WTC11 (cell line): ENCODE measurements at regions not wholly inside any gene's neighbourhood (a gene's known extent, or its start where the extent isn't known, plus 50 kb on each side); places are given as distances from the start of the nearest gene placed in this dataset.

Experiments used
- ATAC-seq: fragments of 200-7000 bp; cut with Tn5 transposase; 2 replicates; pipeline ENCODE4 v1.10.0; 2021; ENCODE audit warnings: mild to moderate bottlenecking, moderate library complexity
- CTCF ChIA-PET: fragments of 300-600 bp; sonication (Branson Sonifier 250); formaldehyde crosslinking; loops from one replicate; lab custom pipeline; 2021; ENCODE audit warnings: antibody characterized with exemption; lab: Charles Lee
- POLR2A ChIA-PET: fragments of 350-600 bp; sonication (Branson Sonifier 250); formaldehyde crosslinking; loops from one replicate; lab custom pipeline; 2021; ENCODE audit warnings: antibody characterized with exemption; lab: Charles Lee
- DNase-seq: peaks from one replicate; pipeline ENCODE4 v3.0.0; 2021; ENCODE audit warnings: low spot score
- H3K27ac Mint-ChIP-seq: 2 replicates; pipeline ENCODE4 v1.8.0; 2021; ENCODE audit warnings: mixed read lengths
- H3K27me3 Mint-ChIP-seq: 2 replicates; pipeline ENCODE4 v1.8.0; 2021; ENCODE audit warnings: low read depth, mild to moderate bottlenecking, moderate library complexity, mixed read lengths
- H3K36me3 Mint-ChIP-seq: 2 replicates; pipeline ENCODE4 v1.8.0; 2021; ENCODE audit warnings: mixed read lengths
- H3K4me1 Mint-ChIP-seq: 2 replicates; pipeline ENCODE4 v1.8.0; 2022; ENCODE audit warnings: mixed read lengths
- H3K4me3 Mint-ChIP-seq: 2 replicates; pipeline ENCODE4 v1.8.0; 2021; ENCODE audit warnings: mild to moderate bottlenecking, moderate library complexity, mixed read lengths
- H3K9me3 Mint-ChIP-seq: 2 replicates; pipeline ENCODE4 v1.8.0; 2021; ENCODE audit warnings: mixed read lengths
- CBFB ChIP-seq: sonication (generic); formaldehyde crosslinking; IDR thresholded peaks from 2 replicates; pipeline ENCODE4 v1.8.1; 2022; ENCODE audit warnings: mild to moderate bottlenecking, low read depth, missing genetic modification reagents
- CTCF ChIP-seq: fragments of 200-600 bp; IDR thresholded peaks from 2 replicates; pipeline ENCODE4 v1.8.0; 2022; ENCODE audit warnings: antibody characterized with exemption
- ESRRA ChIP-seq: sonication (generic); formaldehyde crosslinking; IDR thresholded peaks from 2 replicates; pipeline ENCODE4 v1.8.1; 2022; ENCODE audit warnings: mild to moderate bottlenecking, missing genetic modification reagents, borderline replicate concordance
- FOXK1 ChIP-seq: sonication (generic); formaldehyde crosslinking; IDR thresholded peaks from 2 replicates; pipeline ENCODE4 v1.8.0; 2022; ENCODE audit warnings: mild to moderate bottlenecking, moderate library complexity, missing genetic modification reagents
- FOXP1 ChIP-seq: sonication (generic); formaldehyde crosslinking; IDR thresholded peaks from 2 replicates; pipeline ENCODE4 v1.8.0; 2022; ENCODE audit warnings: missing genetic modification reagents, mild to moderate bottlenecking, moderate library complexity, borderline replicate concordance
- GABPB1 ChIP-seq: sonication (generic); formaldehyde crosslinking; IDR thresholded peaks from 2 replicates; pipeline ENCODE4 v1.8.1; 2023; ENCODE audit warnings: mild to moderate bottlenecking, missing genetic modification reagents
- IRF2 ChIP-seq: sonication (generic); formaldehyde crosslinking; IDR thresholded peaks from 2 replicates; pipeline ENCODE4 v1.8.0; 2022; ENCODE audit warnings: low read depth, missing genetic modification reagents, borderline replicate concordance
- MXD4 ChIP-seq: fragments of 250-450 bp; sonication (Bioruptor Pico); IDR thresholded peaks from 2 replicates; pipeline ENCODE4 v1.8.0; 2021; ENCODE audit warnings: mild to moderate bottlenecking, moderate library complexity, borderline replicate concordance
- NFATC4 ChIP-seq: fragments of 250-450 bp; sonication (Bioruptor Pico); IDR thresholded peaks from 2 replicates; pipeline ENCODE4 v1.9.0; 2021; ENCODE audit warnings: mild to moderate bottlenecking
- RORB ChIP-seq: fragments of 250-450 bp; sonication (Bioruptor Pico); IDR thresholded peaks from 2 replicates; pipeline ENCODE4 v1.9.0; 2021; ENCODE audit warnings: mild to moderate bottlenecking
- TEAD4 ChIP-seq: sonication (generic); formaldehyde crosslinking; IDR thresholded peaks from 2 replicates; pipeline ENCODE4 v1.8.0; 2022; ENCODE audit warnings: mild to moderate bottlenecking, missing genetic modification reagents
- ZBTB43 ChIP-seq: sonication (generic); formaldehyde crosslinking; IDR thresholded peaks from 2 replicates; pipeline ENCODE4 v1.8.1; 2023; ENCODE audit warnings: mild to moderate bottlenecking, missing genetic modification reagents
- ZNF121 ChIP-seq: sonication (generic); formaldehyde crosslinking; IDR thresholded peaks from 2 replicates; pipeline ENCODE4 v1.8.0; 2023; ENCODE audit warnings: missing genetic modification reagents
- ZNF232 ChIP-seq: sonication (generic); formaldehyde crosslinking; IDR thresholded peaks from 2 replicates; pipeline ENCODE4 v1.8.0; 2022; ENCODE audit warnings: mild to moderate bottlenecking, missing genetic modification reagents
- ZNF281 ChIP-seq: sonication (generic); formaldehyde crosslinking; IDR thresholded peaks from 2 replicates; pipeline ENCODE4 v1.8.0; 2023; ENCODE audit warnings: mild to moderate bottlenecking, missing genetic modification reagents
- ZNF317 ChIP-seq: sonication (generic); formaldehyde crosslinking; IDR thresholded peaks from 2 replicates; pipeline ENCODE4 v1.8.1; 2023; ENCODE audit warnings: low read depth, mild to moderate bottlenecking, moderate library complexity, missing genetic modification reagents, borderline replicate concordance
- ZNF396 ChIP-seq: fragments of 250-450 bp; sonication (Bioruptor Pico); IDR thresholded peaks from 2 replicates; pipeline ENCODE4 v1.8.0; 2021; ENCODE audit warnings: mild to moderate bottlenecking, moderate library complexity, borderline replicate concordance
- TF ChIP-seq, protein P1 (sequence below): sonication (generic); formaldehyde crosslinking; IDR thresholded peaks from 2 replicates; pipeline ENCODE4 v1.8.1; 2022; ENCODE audit warnings: missing genetic modification reagents, borderline replicate concordance
- TF ChIP-seq, protein P2 (sequence below): sonication (generic); formaldehyde crosslinking; IDR thresholded peaks from 2 replicates; pipeline ENCODE4 v1.8.0; 2022; ENCODE audit warnings: mild to moderate bottlenecking, missing genetic modification reagents
- TF ChIP-seq, protein P3 (sequence below): sonication (generic); formaldehyde crosslinking; IDR thresholded peaks from 2 replicates; pipeline ENCODE4 v1.8.1; 2022; ENCODE audit warnings: mild to moderate bottlenecking, missing genetic modification reagents, moderate library complexity, borderline replicate concordance
- TF ChIP-seq, protein P4 (sequence below): sonication (generic); formaldehyde crosslinking; IDR thresholded peaks from 2 replicates; pipeline ENCODE4 v1.8.0; 2022; ENCODE audit warnings: mild to moderate bottlenecking, missing genetic modification reagents

DNA sequence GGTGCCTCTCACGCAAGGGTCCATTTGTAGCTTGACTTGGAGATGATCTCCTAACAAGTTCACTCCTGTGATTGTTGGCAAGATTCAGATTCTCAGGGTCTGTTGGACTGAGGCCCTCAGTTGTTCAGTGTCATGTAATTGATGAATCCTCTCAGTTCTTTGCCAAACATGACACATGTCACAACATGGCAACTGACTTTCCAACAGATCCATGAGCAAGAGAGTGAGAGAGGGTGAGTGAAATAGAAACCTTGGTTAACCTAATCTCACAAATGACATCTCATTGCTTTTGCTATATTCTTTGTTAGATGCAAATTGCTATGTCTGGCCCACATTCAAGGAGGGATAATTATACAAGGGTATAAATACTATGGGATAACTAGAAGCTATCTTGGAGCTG, 231.0 kb upstream of the PCDH10 start:
- Mint-ChIP-seq H3K27ac (no peak overlapping the region), H3K36me3 (no peaks in the 10 kb centered on the region), H3K9me3 (no peaks in the 10 kb centered on the region), H3K4me3 (no peak overlapping the region), H3K27me3 (no peaks in the 10 kb centered on the region), H3K4me1 (no peaks in the 10 kb centered on the region; the same call in 1 of the 2 replicates)
- DNase-seq = no peak
- ChIA-PET POLR2A (no interaction called here), CTCF (interaction anchor here (0.5 kb wide), 1 partner anchor 69 kb away, joined by 3 read pairs; no protein-coding TSS in a partner anchor)
- TF ChIP-seq NFATC4 (CRISPR knock-in tag) (no peak), RORB (CRISPR knock-in tag) (no peak), ZNF317 (CRISPR knock-in tag) (no peak), MXD4 (CRISPR knock-in tag) (no peak)
- TF ChIP-seq, protein P1, sequence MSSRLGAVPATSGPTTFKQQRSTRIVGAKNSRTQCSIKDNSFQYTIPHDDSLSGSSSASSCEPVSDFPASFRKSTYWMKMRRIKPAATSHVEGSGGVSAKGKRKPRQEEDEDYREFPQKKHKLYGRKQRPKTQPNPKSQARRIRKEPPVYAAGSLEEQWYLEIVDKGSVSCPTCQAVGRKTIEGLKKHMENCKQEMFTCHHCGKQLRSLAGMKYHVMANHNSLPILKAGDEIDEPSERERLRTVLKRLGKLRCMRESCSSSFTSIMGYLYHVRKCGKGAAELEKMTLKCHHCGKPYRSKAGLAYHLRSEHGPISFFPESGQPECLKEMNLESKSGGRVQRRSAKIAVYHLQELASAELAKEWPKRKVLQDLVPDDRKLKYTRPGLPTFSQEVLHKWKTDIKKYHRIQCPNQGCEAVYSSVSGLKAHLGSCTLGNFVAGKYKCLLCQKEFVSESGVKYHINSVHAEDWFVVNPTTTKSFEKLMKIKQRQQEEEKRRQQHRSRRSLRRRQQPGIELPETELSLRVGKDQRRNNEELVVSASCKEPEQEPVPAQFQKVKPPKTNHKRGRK (CRISPR knock-in tag) = no peak
- TF ChIP-seq, protein P2, sequence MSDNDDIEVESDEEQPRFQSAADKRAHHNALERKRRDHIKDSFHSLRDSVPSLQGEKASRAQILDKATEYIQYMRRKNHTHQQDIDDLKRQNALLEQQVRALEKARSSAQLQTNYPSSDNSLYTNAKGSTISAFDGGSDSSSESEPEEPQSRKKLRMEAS (CRISPR knock-in tag) = no peak
- no peak for ATAC-seq

DNA sequence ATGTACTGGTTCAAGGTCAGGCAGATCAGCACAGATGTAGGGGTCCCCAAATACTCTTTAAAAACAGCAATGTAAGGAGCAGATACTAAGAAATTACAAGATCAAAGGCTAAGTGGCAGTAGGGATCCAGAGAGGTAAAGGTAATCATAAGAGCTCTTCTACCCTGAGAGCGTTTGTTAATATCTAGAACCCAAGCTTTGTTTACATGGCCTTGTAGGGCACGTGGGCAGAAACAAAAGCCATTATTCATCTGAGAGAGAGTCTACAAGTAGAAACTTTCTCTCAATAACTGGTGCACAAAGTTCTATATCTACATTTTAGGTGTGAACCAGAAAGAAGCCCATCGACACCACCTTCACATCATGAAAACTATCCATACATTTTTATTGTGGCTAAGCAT, 225.6 kb upstream of the PCDH10 start:
- Mint-ChIP-seq H3K27me3 (no peaks in the 10 kb centered on the region), H3K36me3 (no peaks in the 10 kb centered on the region), H3K9me3 (no peaks in the 10 kb centered on the region), H3K4me1 (peaks cover 7% of the 10 kb centered on the region), H3K27ac (no peak overlapping the region), H3K4me3 (no peak overlapping the region)
- POLR2A ChIA-PET = no interaction called here
- CTCF ChIA-PET = no interaction called here
- DNase-seq (no peak), ATAC-seq (no peak)
- TF ChIP-seq CTCF (no peak), ZNF317 (CRISPR knock-in tag) (no peak), FOXP1 (no peak), FOXK1 (CRISPR knock-in tag) (no peak), ZNF232 (CRISPR knock-in tag) (no peak), ZNF121 (CRISPR knock-in tag) (no peak), RORB (CRISPR knock-in tag) (no peak), NFATC4 (CRISPR knock-in tag) (no peak), ESRRA (no peak), ZBTB43 (no peak), GABPB1 (CRISPR knock-in tag) (no peak), CBFB (no peak), ZNF396 (CRISPR knock-in tag) (no peak), TEAD4 (no peak), IRF2 (CRISPR knock-in tag) (no peak), ZNF281 (CRISPR knock-in tag) (no peak)
- TF ChIP-seq, protein P3, sequence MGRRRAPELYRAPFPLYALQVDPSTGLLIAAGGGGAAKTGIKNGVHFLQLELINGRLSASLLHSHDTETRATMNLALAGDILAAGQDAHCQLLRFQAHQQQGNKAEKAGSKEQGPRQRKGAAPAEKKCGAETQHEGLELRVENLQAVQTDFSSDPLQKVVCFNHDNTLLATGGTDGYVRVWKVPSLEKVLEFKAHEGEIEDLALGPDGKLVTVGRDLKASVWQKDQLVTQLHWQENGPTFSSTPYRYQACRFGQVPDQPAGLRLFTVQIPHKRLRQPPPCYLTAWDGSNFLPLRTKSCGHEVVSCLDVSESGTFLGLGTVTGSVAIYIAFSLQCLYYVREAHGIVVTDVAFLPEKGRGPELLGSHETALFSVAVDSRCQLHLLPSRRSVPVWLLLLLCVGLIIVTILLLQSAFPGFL = no peak
- TF ChIP-seq, protein P4, sequence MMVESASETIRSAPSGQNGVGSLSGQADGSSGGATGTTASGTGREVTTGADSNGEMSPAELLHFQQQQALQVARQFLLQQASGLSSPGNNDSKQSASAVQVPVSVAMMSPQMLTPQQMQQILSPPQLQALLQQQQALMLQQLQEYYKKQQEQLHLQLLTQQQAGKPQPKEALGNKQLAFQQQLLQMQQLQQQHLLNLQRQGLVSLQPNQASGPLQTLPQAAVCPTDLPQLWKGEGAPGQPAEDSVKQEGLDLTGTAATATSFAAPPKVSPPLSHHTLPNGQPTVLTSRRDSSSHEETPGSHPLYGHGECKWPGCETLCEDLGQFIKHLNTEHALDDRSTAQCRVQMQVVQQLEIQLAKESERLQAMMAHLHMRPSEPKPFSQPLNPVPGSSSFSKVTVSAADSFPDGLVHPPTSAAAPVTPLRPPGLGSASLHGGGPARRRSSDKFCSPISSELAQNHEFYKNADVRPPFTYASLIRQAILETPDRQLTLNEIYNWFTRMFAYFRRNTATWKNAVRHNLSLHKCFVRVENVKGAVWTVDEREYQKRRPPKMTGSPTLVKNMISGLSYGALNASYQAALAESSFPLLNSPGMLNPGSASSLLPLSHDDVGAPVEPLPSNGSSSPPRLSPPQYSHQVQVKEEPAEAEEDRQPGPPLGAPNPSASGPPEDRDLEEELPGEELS (CRISPR knock-in tag) = no peak
